ENCODE measurements at regions not wholly inside any gene's neighbourhood (a gene's known extent, or its start where the extent isn't known, plus 50 kb on each side); places are given as distances from the start of the nearest gene placed in this dataset.

DNA sequence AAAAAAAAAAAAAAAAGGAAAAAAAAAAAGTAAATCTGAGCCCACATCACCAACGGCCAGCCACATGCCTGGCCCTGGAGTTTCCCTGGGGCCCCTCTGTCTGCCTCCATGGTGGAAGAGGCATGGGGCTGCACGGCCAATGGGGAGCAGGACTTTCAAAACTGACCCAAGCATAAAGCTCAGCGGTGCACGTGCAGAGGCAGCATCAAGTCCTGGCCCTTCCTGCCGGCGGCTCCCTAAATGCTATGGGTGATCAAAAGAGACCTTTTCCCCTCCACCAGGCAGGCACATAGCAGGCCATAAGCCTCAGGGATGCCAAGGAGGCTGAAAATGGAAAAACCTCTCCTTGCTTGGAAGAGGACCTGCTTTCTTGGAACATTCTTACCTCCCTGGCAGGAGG lies 94.3 kb downstream of the OAT start:
- TF ChIP-seq POLR2AphosphoS5 (IDR thresholded peaks at IDR 0.05) = no peak
- TF ChIP-seq POLR2A (IDR thresholded peaks at IDR 0.05) = no peak

All from sigmoid colon (tissue), 4 donors.